Left lung (tissue), 4 donors: ENCODE measurements at regions not wholly inside any gene's neighbourhood (a gene's known extent, or its start where the extent isn't known, plus 50 kb on each side); places are given as distances from the start of the nearest gene placed in this dataset.

Experiments used
- ATAC-seq: fragments of 200-7000 bp; cut with Tn5 transposase; one replicate; pipeline ENCODE4 v1.9.1; 2020; ENCODE audit warnings: moderate library complexity
- DNase-seq, 4 donors: peaks; one replicate each; pipeline ENCODE4 v3.0.0-alpha.2; 2013 to 2020
- H3K27ac ChIP-seq, 2 donors: fragments of 200-600 bp; sonication (generic) in 1 of 2; one replicate each; pipeline versions ENCODE4 v1.5.0 to v1.8.0; 2020 to 2021
- H3K27me3 ChIP-seq, 2 donors: fragments of 200-600 bp; sonication (generic) in 1 of 2; one replicate each; pipeline versions ENCODE4 v1.5.0 to v1.8.0; 2020 to 2021
- H3K36me3 ChIP-seq, 2 donors: fragments of 200-600 bp; sonication (generic) in 1 of 2; one replicate each; pipeline versions ENCODE4 v1.5.0 to v1.8.0; 2020 to 2021
- H3K4me1 ChIP-seq, 2 donors: fragments of 200-600 bp; one replicate each; pipeline ENCODE4 v1.8.0; 2021
- H3K4me3 ChIP-seq, 2 donors: fragments of 200-600 bp; sonication (generic) in 1 of 2; one replicate each; pipeline versions ENCODE4 v1.5.0 to v1.8.0; 2020 to 2021; ENCODE audit warnings: mild to moderate bottlenecking in 1 of 2
- H3K9me3 ChIP-seq, 2 donors: fragments of 200-600 bp; sonication (generic) in 1 of 2; one replicate each; pipeline versions ENCODE4 v1.5.0 to v1.8.0; 2020 to 2021
- intact Hi-C, 2 donors: fragments of 100-400 bp; cut with DNase I; formaldehyde crosslinking; loops; one replicate each; pipeline versions ENCODE4 v1.11.2 to v1.14.2; 2022
- TF ChIP-seq, protein P1 (sequence below), 2 donors: fragments of 200-600 bp; sonication (generic) in 1 of 2; IDR thresholded peaks; one replicate each; pipeline versions ENCODE4 v1.5.0 to v1.8.0; 2021; ENCODE audit warnings: antibody characterized with exemption in 2 of 2
- donor health status: DM: no; HTN: yes; CAD: no.
- donor health status: DM: no; HTN: no; CAD: no.

DNA sequence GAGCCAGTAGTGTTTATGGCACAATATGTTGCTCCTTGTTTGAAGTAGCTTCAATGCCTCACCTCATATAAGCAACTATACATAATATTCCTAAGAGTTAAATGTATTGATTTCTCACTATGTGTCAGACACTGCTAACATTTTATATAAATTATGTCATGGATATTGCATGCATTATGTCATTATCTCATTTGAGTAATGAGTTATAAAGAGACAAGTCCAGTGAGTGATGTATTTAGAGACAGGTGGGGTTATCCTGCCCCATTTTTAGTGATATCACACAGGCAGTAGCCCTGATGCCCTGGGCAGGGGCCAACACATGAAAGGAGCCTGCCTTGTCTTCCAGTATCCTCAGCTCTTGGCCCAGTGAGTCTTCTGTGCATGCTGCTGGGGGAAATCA lies 247.0 kb upstream of the SESN3 start:
- H3K9me3 ChIP-seq, result no peaks in the 10 kb centered on the region

DNA sequence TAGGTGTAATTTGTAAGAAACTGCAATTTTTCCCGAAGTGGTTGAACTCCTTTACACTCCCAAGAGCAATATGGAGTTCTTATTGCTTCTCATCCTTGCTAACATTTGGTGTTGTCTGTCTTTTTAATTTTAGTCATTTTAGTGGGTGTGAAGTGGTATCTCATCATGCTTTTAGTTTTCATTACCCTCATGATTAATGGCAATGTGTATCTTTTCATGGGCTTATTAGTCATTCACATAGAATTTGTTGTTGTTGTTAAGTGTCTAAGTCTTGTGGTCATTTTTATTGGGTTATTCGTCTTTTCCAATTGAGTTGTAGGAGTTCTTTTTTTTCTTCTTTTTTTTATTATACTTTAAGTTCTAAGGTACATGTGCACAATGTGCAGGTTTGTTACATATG lies 238.3 kb upstream of the SESN3 start:
- DNase-seq (no peak), ATAC-seq (no peak)
- Histone ChIP-seq H3K36me3 (no peaks in the 10 kb centered on the region), H3K9me3 (no peaks in the 10 kb centered on the region), H3K4me1 (no peaks in the 10 kb centered on the region), H3K27me3 (no peaks in the 10 kb centered on the region), H3K27ac (no peak overlapping the region), H3K4me3 (no peak overlapping the region)
- TF ChIP-seq, protein P1, sequence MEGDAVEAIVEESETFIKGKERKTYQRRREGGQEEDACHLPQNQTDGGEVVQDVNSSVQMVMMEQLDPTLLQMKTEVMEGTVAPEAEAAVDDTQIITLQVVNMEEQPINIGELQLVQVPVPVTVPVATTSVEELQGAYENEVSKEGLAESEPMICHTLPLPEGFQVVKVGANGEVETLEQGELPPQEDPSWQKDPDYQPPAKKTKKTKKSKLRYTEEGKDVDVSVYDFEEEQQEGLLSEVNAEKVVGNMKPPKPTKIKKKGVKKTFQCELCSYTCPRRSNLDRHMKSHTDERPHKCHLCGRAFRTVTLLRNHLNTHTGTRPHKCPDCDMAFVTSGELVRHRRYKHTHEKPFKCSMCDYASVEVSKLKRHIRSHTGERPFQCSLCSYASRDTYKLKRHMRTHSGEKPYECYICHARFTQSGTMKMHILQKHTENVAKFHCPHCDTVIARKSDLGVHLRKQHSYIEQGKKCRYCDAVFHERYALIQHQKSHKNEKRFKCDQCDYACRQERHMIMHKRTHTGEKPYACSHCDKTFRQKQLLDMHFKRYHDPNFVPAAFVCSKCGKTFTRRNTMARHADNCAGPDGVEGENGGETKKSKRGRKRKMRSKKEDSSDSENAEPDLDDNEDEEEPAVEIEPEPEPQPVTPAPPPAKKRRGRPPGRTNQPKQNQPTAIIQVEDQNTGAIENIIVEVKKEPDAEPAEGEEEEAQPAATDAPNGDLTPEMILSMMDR (IDR thresholded peaks at IDR 0.05), result no peak
- intact Hi-C loops, result no loop called here

More for the DNA sequence above, 247.0 kb upstream of the SESN3 start:
- TF ChIP-seq, protein P1 (IDR thresholded peaks at IDR 0.05), result no peak
- Histone ChIP-seq H3K4me1 (no peaks in the 10 kb centered on the region), H3K4me3 (no peak overlapping the region), H3K27ac (no peak overlapping the region), H3K36me3 (no peaks in the 10 kb centered on the region), H3K27me3 (no peaks in the 10 kb centered on the region)
- intact Hi-C loops, result no loop called here
- DNase-seq, result no peak
- ATAC-seq, result no peak

DNA sequence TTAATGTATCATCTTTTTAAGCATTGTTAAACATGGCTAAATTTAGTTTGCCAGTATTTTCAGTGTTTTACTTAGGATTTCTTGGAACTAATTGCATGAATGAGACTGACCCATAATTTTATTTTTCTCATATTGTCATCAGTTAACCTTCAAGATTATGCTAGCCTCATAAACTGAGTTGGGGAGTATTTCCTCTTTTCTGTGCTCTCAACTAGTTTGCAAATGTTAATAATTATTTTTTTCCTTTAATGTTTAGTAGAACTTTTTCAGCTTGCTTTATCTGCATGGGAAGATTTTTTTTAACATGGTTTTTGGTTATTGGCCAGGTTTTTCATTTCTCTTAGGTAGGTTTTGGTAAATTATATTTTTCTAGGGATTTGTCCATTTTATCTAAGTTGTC lies 235.4 kb upstream of the SESN3 start:
- no peaks in the 10 kb centered on the region for H3K36me3 ChIP-seq
- ATAC-seq (no peak), DNase-seq (no peak)
- H3K27me3 ChIP-seq, result no peaks in the 10 kb centered on the region
- TF ChIP-seq, protein P1 (IDR thresholded peaks at IDR 0.05), result no peak
- H3K4me3 ChIP-seq, result no peak overlapping the region
- no peak overlapping the region for H3K27ac ChIP-seq
- no peaks in the 10 kb centered on the region for H3K4me1 ChIP-seq
- intact Hi-C loops, result no loop called here
- H3K9me3 ChIP-seq, result no peaks in the 10 kb centered on the region

DNA sequence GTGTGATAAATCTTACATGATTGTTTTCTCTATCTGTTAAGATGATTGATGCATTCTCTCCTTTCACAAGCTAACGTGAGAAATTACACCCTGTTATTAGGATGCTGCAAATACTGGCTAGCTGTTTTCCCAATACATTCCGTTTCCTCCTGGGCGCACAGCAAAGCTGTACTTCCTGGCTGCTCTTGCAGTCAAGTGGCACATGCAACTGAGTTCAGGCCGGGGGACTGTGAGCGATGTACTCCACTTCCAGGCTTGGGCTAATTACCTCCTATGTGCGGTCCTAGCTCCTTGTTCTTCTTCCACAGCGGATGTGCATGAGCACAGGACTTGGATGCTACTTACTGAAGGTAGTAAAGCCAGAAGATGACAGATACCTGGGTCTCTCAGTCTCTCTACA lies 234.9 kb upstream of the SESN3 start:
- H3K27ac ChIP-seq, result no peak overlapping the region
- TF ChIP-seq, protein P1 (IDR thresholded peaks at IDR 0.05), result no peak
- H3K9me3 ChIP-seq, result no peaks in the 10 kb centered on the region
- no peak for ATAC-seq
- H3K36me3 ChIP-seq, result no peaks in the 10 kb centered on the region
- no peak overlapping the region for H3K4me3 ChIP-seq
- no peak for DNase-seq
- no peaks in the 10 kb centered on the region for H3K4me1 ChIP-seq
- intact Hi-C loops, result no loop called here
- no peaks in the 10 kb centered on the region for H3K27me3 ChIP-seq

DNA sequence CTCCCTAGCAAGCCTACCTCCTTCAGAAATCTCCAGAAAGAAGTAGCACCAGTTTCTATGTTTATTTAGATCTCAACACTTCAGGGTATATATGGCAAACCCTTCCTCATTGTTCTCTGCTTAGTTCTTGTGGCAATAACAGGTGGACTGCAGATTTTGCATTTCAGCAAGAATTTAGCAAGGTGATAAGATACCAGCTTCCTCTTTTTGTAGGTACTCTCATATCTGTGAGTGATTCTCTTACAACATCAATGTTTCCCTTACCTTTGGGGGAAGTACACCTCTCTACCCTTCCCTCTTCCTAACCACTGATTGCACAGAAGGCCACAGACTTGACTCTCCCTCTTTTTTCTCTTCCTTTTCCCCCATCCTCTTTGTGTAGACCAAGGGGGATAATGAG lies 230.9 kb upstream of the SESN3 start:
- ATAC-seq, result no peak
- intact Hi-C loops, result no loop called here

More for the DNA sequence above, 230.9 kb upstream of the SESN3 start:
- Histone ChIP-seq H3K27ac (no peak overlapping the region), H3K4me1 (peaks cover 0 to 7% of the 10 kb centered on the region in 2 donors), H3K9me3 (no peaks in the 10 kb centered on the region), H3K4me3 (no peak overlapping the region), H3K36me3 (no peaks in the 10 kb centered on the region), H3K27me3 (no peaks in the 10 kb centered on the region)
- no peak for DNase-seq
- TF ChIP-seq, protein P1 (IDR thresholded peaks at IDR 0.05), result no peak
